ENCODE measurements at regions not wholly inside any gene's neighbourhood (a gene's known extent, or its start where the extent isn't known, plus 50 kb on each side); places are given as distances from the start of the nearest gene placed in this dataset.

- dilution Hi-C loops (cut with HindIII; ENCODE audit: low sequenced_read_pairs, unreplicated experiment) (no loop called here), intact Hi-C loops (cut with micrococcal nuclease) (no loop called here), in situ Hi-C loops (cut with MboI; ENCODE audit: low sequenced_read_pairs) (no loop called here)
- Histone ChIP-seq H4K8ac (ENCODE audit: low read depth in 2 of 2, low read length in 2 of 2) (no peak overlapping the region), H2BK5ac (ENCODE audit: low read depth, low read length, poor library complexity, severe bottlenecking) (no peak overlapping the region), H3K4me2 (ENCODE audit: low read depth, low read length) (no peak overlapping the region), H2AK9ac (replicated peaks; ENCODE audit: low read depth, low read length, poor library complexity) (no peak overlapping the region), H3K9me3 (ENCODE audit: control insufficient read depth, insufficient read depth, low read length) (no peaks in the 10 kb centered on the region), H4K91ac (ENCODE audit: insufficient read depth, low read depth, low read length) (no peak overlapping the region), H3K36me3 (ENCODE audit: control insufficient read depth, insufficient read depth, low read length) (no peaks in the 10 kb centered on the region), H2AFZ (replicated peaks; ENCODE audit: low read length, poor library complexity) (no peak overlapping the region), H3K27me3 (ENCODE audit: control insufficient read depth, insufficient read depth, low read length) (no peaks in the 10 kb centered on the region), H3K79me1 (ENCODE audit: low read depth in 1 of 2, low read length in 2 of 2) (no peaks in the 10 kb centered on the region), H2BK120ac (ENCODE audit: low read depth, low read length) (no peak overlapping the region), H3K18ac (ENCODE audit: low read depth, low read length) (no peak overlapping the region), H3K56ac (ENCODE audit: extremely low read depth, insufficient read depth, low read length) (no peak overlapping the region), H3K4me1 (ENCODE audit: control insufficient read depth, insufficient read depth, low read length) (peaks cover 4% of the 10 kb centered on the region), H3K23ac (ENCODE audit: low read depth, low read length) (no peak overlapping the region), H3K9ac (ENCODE audit: low read depth, low read length) (no peak overlapping the region), H2BK15ac (ENCODE audit: low read depth, low read length) (no peak overlapping the region), H3K4me3 (ENCODE audit: insufficient read depth, low read depth, low read length) (no peak overlapping the region), H2BK20ac (ENCODE audit: low read depth, low read length) (no peak overlapping the region), H3K4ac (ENCODE audit: low read depth, low read length) (no peak overlapping the region), H2AK5ac (ENCODE audit: low read depth, low read length) (no peak overlapping the region), H3K27ac (ENCODE audit: insufficient read depth, low read length) (no peak overlapping the region), H4K20me1 (ENCODE audit: insufficient read depth, low read length) (no peaks in the 10 kb centered on the region), H3K14ac (replicated peaks; ENCODE audit: low read depth, low read length) (no peak overlapping the region), H4K5ac (ENCODE audit: low read depth, low read length) (no peak overlapping the region), H3K9me1 (ENCODE audit: insufficient read depth, low read length) (no peaks in the 10 kb centered on the region)
- TF ChIP-seq CTCF (conservative IDR thresholded peaks at IDR 0.05; ENCODE audit: low read depth, low read length): no peak
- no peak for TF ChIP-seq MAZ (IDR thresholded peaks at IDR 0.05; ENCODE audit: borderline replicate concordance, low read depth, low read length)
- no peak; the same call in 1 of the 2 replicates for TF ChIP-seq MAFK (IDR thresholded peaks at IDR 0.05; ENCODE audit: low read depth, low read length)
- TF ChIP-seq ELK1 (IDR thresholded peaks at IDR 0.05; ENCODE audit: borderline replicate concordance, low read depth, low read length): no peak
- TF ChIP-seq CEBPB (IDR thresholded peaks at IDR 0.05; ENCODE audit: low read depth, low read length): no peak
- TF ChIP-seq NFE2L2 (IDR thresholded peaks at IDR 0.05; ENCODE audit: low read depth, low read length): no peak
- no peak for TF ChIP-seq RFX5 (IDR thresholded peaks at IDR 0.05; ENCODE audit: low read depth, low read length)
- TF ChIP-seq RAD21 (IDR thresholded peaks at IDR 0.05; ENCODE audit: low read length): no peak
- TF ChIP-seq BHLHE40 (IDR thresholded peaks at IDR 0.05; ENCODE audit: low read depth, low read length): no peak
- no peak for TF ChIP-seq CHD1 (IDR thresholded peaks at IDR 0.05; ENCODE audit: low read depth, low read length)
- no peak for TF ChIP-seq MXI1 (IDR thresholded peaks at IDR 0.05; ENCODE audit: borderline replicate concordance, low read depth, low read length)
- no peak for TF ChIP-seq FOS (IDR thresholded peaks at IDR 0.05; ENCODE audit: low read depth, low read length)
- TF ChIP-seq USF2 (IDR thresholded peaks at IDR 0.05; ENCODE audit: low read depth, low read length): no peak
- TF ChIP-seq SMC3 (IDR thresholded peaks at IDR 0.05; ENCODE audit: low read depth, low read length): no peak
- no peak for TF ChIP-seq POLR2A (IDR thresholded peaks at IDR 0.05; ENCODE audit: low read depth, low read length)
- no peak for TF ChIP-seq RCOR1 (IDR thresholded peaks at IDR 0.05; ENCODE audit: insufficient replicate concordance, low read length)
- no peak for DNase-seq
- ChIA-PET CTCF (no interaction called here), POLR2A (ENCODE audit: unreplicated experiment) (no interaction called here)
- no CpG with 5 or more reads among the region's 2 CpGs for WGBS, 2 experiments (ENCODE audit: extremely low coverage in 2 of 2, insufficient read length in 1 of 2)
- ATAC-seq (ENCODE audit: low read depth): no peak
- BruUV-seq (replicated peaks): no TSS peak
Measured at GRCh38 chr12:20262119-20262518, 106.2 kb upstream of the PDE3A start.
